ENCODE measurements at regions not wholly inside any gene's neighbourhood (a gene's known extent, or its start where the extent isn't known, plus 50 kb on each side); places are given as distances from the start of the nearest gene placed in this dataset.

DNA sequence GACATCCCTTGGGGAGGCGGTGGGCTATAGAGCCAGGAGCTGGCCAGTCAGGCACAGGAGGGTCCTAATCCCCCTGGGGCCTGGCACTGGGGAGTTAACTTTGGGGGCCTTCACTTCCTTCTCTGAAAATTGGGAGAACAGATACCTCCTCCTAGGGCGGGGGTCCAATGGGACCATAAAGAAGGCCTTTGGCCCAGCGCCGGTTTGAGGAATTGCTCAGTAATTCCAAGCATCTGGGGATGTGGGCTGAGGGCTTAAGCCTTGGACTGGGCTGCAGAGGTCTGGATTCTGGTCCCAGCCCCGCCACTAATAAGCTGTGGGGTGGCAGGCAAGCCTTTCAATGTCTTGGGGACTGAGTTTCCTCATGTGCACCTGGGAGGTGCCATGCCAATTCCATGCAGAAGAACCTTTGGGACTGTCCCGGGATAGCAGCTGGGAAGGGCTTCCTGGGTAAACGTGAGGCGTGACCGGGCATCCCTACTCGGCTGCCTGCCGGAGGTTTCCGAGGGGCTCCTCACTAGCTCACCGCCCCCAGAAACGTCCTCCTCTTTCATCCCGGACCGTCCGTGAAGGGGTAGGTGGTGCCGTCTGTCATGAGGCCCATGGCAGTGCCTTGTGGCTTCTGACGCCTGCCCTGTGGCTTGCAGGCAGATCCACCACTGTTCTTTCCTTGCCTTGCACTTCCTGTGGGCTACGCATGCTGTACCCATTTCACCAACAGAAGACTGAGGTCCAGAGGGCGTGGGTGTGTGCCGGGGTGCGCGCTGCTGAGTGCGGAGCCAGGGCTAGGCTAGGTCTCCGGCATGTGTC lies 67.4 kb upstream of the HPCAL1 start:
- no peak overlapping the region for H3K27ac ChIP-seq (ENCODE audit: insufficient read length, low read depth, low read length)
- DNase-seq: no peak
- no peaks in the 10 kb centered on the region for H3K79me1 ChIP-seq (ENCODE audit: insufficient read depth, low read depth, low read length, poor library complexity, severe bottlenecking)
- no peak overlapping the region for H2BK120ac ChIP-seq (ENCODE audit: low read depth, low read length, poor library complexity, severe bottlenecking)
- Mint-ChIP-seq H3K27me3 (ENCODE audit: low read depth) (peaks cover 6% of the 10 kb centered on the region; the same call in 1 of the 2 replicates), H3K36me3 (ENCODE audit: insufficient read depth in 1 of 3, low read depth in 3 of 3) (no peaks in the 10 kb centered on the region), H3K9me3 (peaks cover 0 to 1% of the 10 kb centered on the region in 2 experiments; a peak in 2 of 5 replicates), H3K27ac (no peak overlapping the region), H3K4me1 (peaks cover 2 to 4% of the 10 kb centered on the region in 2 experiments; a peak in 2 of 4 replicates), H3K4me3 (no peak overlapping the region)
- H2BK5ac ChIP-seq (ENCODE audit: insufficient read length, low read length): no peak overlapping the region
- no peak overlapping the region for H3K18ac ChIP-seq (ENCODE audit: insufficient read length, low read depth, low read length)
- H2BK20ac ChIP-seq (ENCODE audit: low read depth, low read length, poor library complexity, severe bottlenecking): no peak overlapping the region
- no peaks in the 10 kb centered on the region for H4K20me1 ChIP-seq (ENCODE audit: control insufficient read depth, insufficient read depth, insufficient read length)
- no peak overlapping the region for H3K9ac ChIP-seq (ENCODE audit: extremely low read depth, insufficient read length, low read length)
- H4K5ac ChIP-seq (ENCODE audit: insufficient read length, low read depth, low read length): no peak overlapping the region
- H3K4me1 ChIP-seq (ENCODE audit: insufficient read depth, low read length): no peaks in the 10 kb centered on the region
- H3K27me3 ChIP-seq (ENCODE audit: insufficient read depth, low read length): no peaks in the 10 kb centered on the region
- WGBS (ENCODE audit: extremely low coverage, insufficient read length, low lambda C conversion rate): no CpG with 5 or more reads among the region's 26 CpGs
- H3K79me2 ChIP-seq (ENCODE audit: insufficient read depth, low read length): no peaks in the 10 kb centered on the region
- no peak overlapping the region for H4K91ac ChIP-seq (ENCODE audit: insufficient read length, low read depth, low read length)
- no peak overlapping the region for H2BK15ac ChIP-seq (ENCODE audit: low read depth, low read length)
- no peak overlapping the region for H3K23ac ChIP-seq (ENCODE audit: insufficient read length, low read depth, low read length)
- no peaks in the 10 kb centered on the region for H3K23me2 ChIP-seq (ENCODE audit: insufficient read length, low read depth, low read length, poor library complexity, severe bottlenecking)
- no peak overlapping the region for H3K4me2 ChIP-seq (ENCODE audit: insufficient read depth, insufficient read length, low read length)
- H3K9me3 ChIP-seq (ENCODE audit: control insufficient read depth, low read depth, low read length): no peaks in the 10 kb centered on the region
- H3T11ph ChIP-seq (ENCODE audit: low read length): no peak overlapping the region
- no peak overlapping the region for H2AK5ac ChIP-seq (ENCODE audit: insufficient read length, low read length)
- no peak overlapping the region for H4K8ac ChIP-seq (replicated peaks; ENCODE audit: insufficient read length, low read depth, low read length)
- no peak overlapping the region for H3K4ac ChIP-seq (ENCODE audit: low read depth, low read length)
- TF ChIP-seq, protein P1, sequence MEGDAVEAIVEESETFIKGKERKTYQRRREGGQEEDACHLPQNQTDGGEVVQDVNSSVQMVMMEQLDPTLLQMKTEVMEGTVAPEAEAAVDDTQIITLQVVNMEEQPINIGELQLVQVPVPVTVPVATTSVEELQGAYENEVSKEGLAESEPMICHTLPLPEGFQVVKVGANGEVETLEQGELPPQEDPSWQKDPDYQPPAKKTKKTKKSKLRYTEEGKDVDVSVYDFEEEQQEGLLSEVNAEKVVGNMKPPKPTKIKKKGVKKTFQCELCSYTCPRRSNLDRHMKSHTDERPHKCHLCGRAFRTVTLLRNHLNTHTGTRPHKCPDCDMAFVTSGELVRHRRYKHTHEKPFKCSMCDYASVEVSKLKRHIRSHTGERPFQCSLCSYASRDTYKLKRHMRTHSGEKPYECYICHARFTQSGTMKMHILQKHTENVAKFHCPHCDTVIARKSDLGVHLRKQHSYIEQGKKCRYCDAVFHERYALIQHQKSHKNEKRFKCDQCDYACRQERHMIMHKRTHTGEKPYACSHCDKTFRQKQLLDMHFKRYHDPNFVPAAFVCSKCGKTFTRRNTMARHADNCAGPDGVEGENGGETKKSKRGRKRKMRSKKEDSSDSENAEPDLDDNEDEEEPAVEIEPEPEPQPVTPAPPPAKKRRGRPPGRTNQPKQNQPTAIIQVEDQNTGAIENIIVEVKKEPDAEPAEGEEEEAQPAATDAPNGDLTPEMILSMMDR (conservative IDR thresholded peaks at IDR 0.05): no peak
- no peak overlapping the region for H2AFZ ChIP-seq (ENCODE audit: low read length)
- H3K56ac ChIP-seq (ENCODE audit: insufficient read length, low read depth, low read length): no peak overlapping the region
- H2BK12ac ChIP-seq (ENCODE audit: insufficient read length, low read depth, low read length): no peak overlapping the region
- no peak overlapping the region; the same call in 1 of the 2 replicates for H3K14ac ChIP-seq (ENCODE audit: insufficient read depth, low read length)
